ENCODE measurements at regions not wholly inside any gene's neighbourhood (a gene's known extent, or its start where the extent isn't known, plus 50 kb on each side); places are given as distances from the start of the nearest gene placed in this dataset.

GRCh38 chr16:7111265-7111664, 221.4 kb upstream of the RBFOX1 start:
- H3K9me2 ChIP-seq (replicated peaks; ENCODE audit: control insufficient read depth, low read length): no peaks in the 10 kb centered on the region
- H4K20me1 ChIP-seq (ENCODE audit: control insufficient read depth, insufficient read depth, low read depth, low read length): no peaks in the 10 kb centered on the region
- no peak for TF ChIP-seq EZH2phosphoT487 (IDR thresholded peaks at IDR 0.05; ENCODE audit: borderline replicate concordance, low read length)
- TF ChIP-seq CTCF (IDR thresholded peaks at IDR 0.05; ENCODE audit: low read depth, low read length, poor library complexity, severe bottlenecking): no peak
- H3K9me3 ChIP-seq (ENCODE audit: control insufficient read depth, insufficient read depth, low read length): peaks cover 4% of the 10 kb centered on the region; the same call in 1 of the 2 replicates
- H3K79me2 ChIP-seq (ENCODE audit: control insufficient read depth, low read length): no peaks in the 10 kb centered on the region
- no peaks in the 10 kb centered on the region for H3K27me3 ChIP-seq (ENCODE audit: control insufficient read depth, low read length)
- H3K4me2 ChIP-seq (ENCODE audit: low read length): no peak overlapping the region
- no peak overlapping the region for H3K4me3 ChIP-seq (ENCODE audit: low read length)
- H3F3A ChIP-seq (ENCODE audit: control insufficient read depth, insufficient read depth): no peaks in the 10 kb centered on the region
- H3K36me3 ChIP-seq (ENCODE audit: control insufficient read depth, low read length): no peaks in the 10 kb centered on the region
- H3K27ac ChIP-seq (ENCODE audit: low read depth, low read length): no peak overlapping the region
- H3K4me1 ChIP-seq (ENCODE audit: control insufficient read depth, low read length): no peaks in the 10 kb centered on the region

DNA sequence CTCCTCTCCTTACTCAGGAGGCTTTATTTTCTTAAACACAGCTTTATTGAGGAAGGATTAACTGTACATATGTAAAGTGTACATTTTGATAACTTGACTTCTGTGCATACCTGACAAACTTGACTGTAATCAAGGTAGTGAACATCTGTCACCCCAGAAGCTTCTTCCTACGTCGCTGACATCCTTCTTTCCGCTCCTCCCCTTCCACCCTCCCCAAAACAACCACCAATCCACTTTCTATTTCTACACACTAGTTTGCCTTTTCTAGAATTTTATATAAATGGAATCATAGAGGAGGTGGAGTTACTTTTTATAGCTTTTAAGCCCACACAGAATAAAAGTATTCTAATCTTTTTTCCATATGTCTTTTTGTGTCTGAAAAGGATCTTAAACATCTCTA, 225.2 kb upstream of the RBFOX1 start:
- H3K9me2 ChIP-seq (replicated peaks; ENCODE audit: control insufficient read depth, low read length): no peaks in the 10 kb centered on the region
- H3K27ac ChIP-seq (ENCODE audit: low read depth, low read length): no peak overlapping the region
- H4K20me1 ChIP-seq (ENCODE audit: control insufficient read depth, insufficient read depth, low read depth, low read length): no peaks in the 10 kb centered on the region
- H3F3A ChIP-seq (ENCODE audit: control insufficient read depth, insufficient read depth): no peaks in the 10 kb centered on the region
- H3K4me1 ChIP-seq (ENCODE audit: control insufficient read depth, low read length): no peaks in the 10 kb centered on the region
- no peaks in the 10 kb centered on the region for H3K79me2 ChIP-seq (ENCODE audit: control insufficient read depth, low read length)
- H3K4me3 ChIP-seq (ENCODE audit: low read length): no peak overlapping the region
- no peaks in the 10 kb centered on the region for H3K27me3 ChIP-seq (ENCODE audit: control insufficient read depth, low read length)
- TF ChIP-seq CTCF (IDR thresholded peaks at IDR 0.05; ENCODE audit: low read depth, low read length, poor library complexity, severe bottlenecking) (no peak), EZH2phosphoT487 (IDR thresholded peaks at IDR 0.05; ENCODE audit: borderline replicate concordance, low read length) (no peak)
- no peaks in the 10 kb centered on the region for H3K36me3 ChIP-seq (ENCODE audit: control insufficient read depth, low read length)
- H3K4me2 ChIP-seq (ENCODE audit: low read length): no peak overlapping the region
- H3K9me3 ChIP-seq (ENCODE audit: control insufficient read depth, insufficient read depth, low read length): no peaks in the 10 kb centered on the region

GRCh38 chr16:7103056-7103455, 229.6 kb upstream of the RBFOX1 start:
- Histone ChIP-seq H3K4me1 (ENCODE audit: control insufficient read depth, low read length) (no peaks in the 10 kb centered on the region), H4K20me1 (ENCODE audit: control insufficient read depth, insufficient read depth, low read depth, low read length) (no peaks in the 10 kb centered on the region), H3K27ac (ENCODE audit: low read depth, low read length) (no peak overlapping the region), H3K4me3 (ENCODE audit: low read length) (no peak overlapping the region), H3K4me2 (ENCODE audit: low read length) (no peak overlapping the region), H3K79me2 (ENCODE audit: control insufficient read depth, low read length) (no peaks in the 10 kb centered on the region), H3F3A (ENCODE audit: control insufficient read depth, insufficient read depth) (no peaks in the 10 kb centered on the region), H3K9me2 (replicated peaks; ENCODE audit: control insufficient read depth, low read length) (no peaks in the 10 kb centered on the region), H3K9me3 (ENCODE audit: control insufficient read depth, insufficient read depth, low read length) (no peaks in the 10 kb centered on the region), H3K36me3 (ENCODE audit: control insufficient read depth, low read length) (no peaks in the 10 kb centered on the region), H3K27me3 (ENCODE audit: control insufficient read depth, low read length) (no peaks in the 10 kb centered on the region)
- TF ChIP-seq CTCF (IDR thresholded peaks at IDR 0.05; ENCODE audit: low read depth, low read length, poor library complexity, severe bottlenecking) (no peak), EZH2phosphoT487 (IDR thresholded peaks at IDR 0.05; ENCODE audit: borderline replicate concordance, low read length) (no peak)

DNA sequence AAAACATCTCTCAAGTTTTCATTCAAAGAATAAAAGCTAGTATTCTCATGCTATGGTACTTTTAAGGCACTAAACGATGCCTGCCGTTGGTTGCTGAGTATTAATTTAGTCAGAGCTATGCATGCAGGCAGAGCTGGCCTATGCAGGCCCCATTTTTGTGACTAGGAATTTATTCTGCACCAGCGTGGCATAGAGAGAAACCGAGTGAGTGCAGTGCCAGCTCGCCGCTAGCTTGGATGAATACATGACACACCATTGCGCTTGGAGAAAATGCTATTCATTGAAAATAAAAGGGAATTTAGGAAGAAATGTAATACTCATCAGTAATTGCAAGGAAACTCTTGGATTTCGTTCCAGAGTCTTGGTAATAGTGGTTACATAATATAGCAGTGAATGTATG, 231.6 kb upstream of the RBFOX1 start:
- Histone ChIP-seq H3K79me2 (ENCODE audit: control insufficient read depth, low read length) (no peaks in the 10 kb centered on the region), H3K27me3 (ENCODE audit: control insufficient read depth, low read length) (no peaks in the 10 kb centered on the region), H3K9me2 (replicated peaks; ENCODE audit: control insufficient read depth, low read length) (no peaks in the 10 kb centered on the region), H3K4me2 (ENCODE audit: low read length) (no peak overlapping the region), H3K27ac (ENCODE audit: low read depth, low read length) (no peak overlapping the region), H4K20me1 (ENCODE audit: control insufficient read depth, insufficient read depth, low read depth, low read length) (no peaks in the 10 kb centered on the region), H3F3A (ENCODE audit: control insufficient read depth, insufficient read depth) (no peaks in the 10 kb centered on the region), H3K4me1 (ENCODE audit: control insufficient read depth, low read length) (no peaks in the 10 kb centered on the region), H3K36me3 (ENCODE audit: control insufficient read depth, low read length) (no peaks in the 10 kb centered on the region), H3K9me3 (ENCODE audit: control insufficient read depth, insufficient read depth, low read length) (no peaks in the 10 kb centered on the region), H3K4me3 (ENCODE audit: low read length) (no peak overlapping the region)
- TF ChIP-seq CTCF (IDR thresholded peaks at IDR 0.05; ENCODE audit: low read depth, low read length, poor library complexity, severe bottlenecking) (no peak), EZH2phosphoT487 (IDR thresholded peaks at IDR 0.05; ENCODE audit: borderline replicate concordance, low read length) (no peak)
